D721Med (cell line): ENCODE measurements at regions not wholly inside any gene's neighbourhood (a gene's known extent, or its start where the extent isn't known, plus 50 kb on each side); places are given as distances from the start of the nearest gene placed in this dataset.

ENCODE experiments used
- DNase-seq: peaks from one replicate; pipeline ENCODE4 v3.0.0; 2011; ENCODE audit warnings: low spot score; ENCODE audit not compliant: insufficient read length
- FAIRE-seq: peaks from 2 replicates; lab custom pipeline; 2011; peaks lifted over from hg19 to GRCh38; lab: Jason Lieb, UNC
- TF ChIP-seq, protein P1 (sequence below): IDR thresholded peaks from 2 replicates; pipeline ENCODE4 v1.5.1; 2012; ENCODE audit warnings: mild to moderate bottlenecking, control low read depth; ENCODE audit not compliant: insufficient read depth; ENCODE audit errors: missing control alignments

DNA sequence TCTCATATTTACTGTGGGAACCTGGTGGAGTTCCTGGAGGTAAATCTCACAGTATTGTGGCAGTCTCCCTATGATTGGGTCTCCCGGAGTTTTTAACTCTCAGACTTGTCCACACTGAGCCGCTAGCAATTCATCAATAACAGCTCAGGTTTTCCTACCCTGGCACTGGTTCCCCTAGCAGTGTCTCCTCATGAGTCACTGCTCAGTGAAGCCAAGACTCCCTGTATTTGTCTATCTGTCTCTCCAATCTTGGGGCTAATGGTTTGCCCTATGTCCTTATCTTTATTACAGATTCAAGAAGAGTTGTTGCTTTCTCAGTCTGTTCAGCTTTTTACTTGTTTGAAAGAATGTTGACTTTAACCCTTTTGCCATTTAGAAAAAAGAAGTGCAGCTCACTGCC lies 176.7 kb upstream of the FGF10 start:
- no peak for DNase-seq
- TF ChIP-seq, protein P1, sequence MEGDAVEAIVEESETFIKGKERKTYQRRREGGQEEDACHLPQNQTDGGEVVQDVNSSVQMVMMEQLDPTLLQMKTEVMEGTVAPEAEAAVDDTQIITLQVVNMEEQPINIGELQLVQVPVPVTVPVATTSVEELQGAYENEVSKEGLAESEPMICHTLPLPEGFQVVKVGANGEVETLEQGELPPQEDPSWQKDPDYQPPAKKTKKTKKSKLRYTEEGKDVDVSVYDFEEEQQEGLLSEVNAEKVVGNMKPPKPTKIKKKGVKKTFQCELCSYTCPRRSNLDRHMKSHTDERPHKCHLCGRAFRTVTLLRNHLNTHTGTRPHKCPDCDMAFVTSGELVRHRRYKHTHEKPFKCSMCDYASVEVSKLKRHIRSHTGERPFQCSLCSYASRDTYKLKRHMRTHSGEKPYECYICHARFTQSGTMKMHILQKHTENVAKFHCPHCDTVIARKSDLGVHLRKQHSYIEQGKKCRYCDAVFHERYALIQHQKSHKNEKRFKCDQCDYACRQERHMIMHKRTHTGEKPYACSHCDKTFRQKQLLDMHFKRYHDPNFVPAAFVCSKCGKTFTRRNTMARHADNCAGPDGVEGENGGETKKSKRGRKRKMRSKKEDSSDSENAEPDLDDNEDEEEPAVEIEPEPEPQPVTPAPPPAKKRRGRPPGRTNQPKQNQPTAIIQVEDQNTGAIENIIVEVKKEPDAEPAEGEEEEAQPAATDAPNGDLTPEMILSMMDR = no peak
- no peak for FAIRE-seq

DNA sequence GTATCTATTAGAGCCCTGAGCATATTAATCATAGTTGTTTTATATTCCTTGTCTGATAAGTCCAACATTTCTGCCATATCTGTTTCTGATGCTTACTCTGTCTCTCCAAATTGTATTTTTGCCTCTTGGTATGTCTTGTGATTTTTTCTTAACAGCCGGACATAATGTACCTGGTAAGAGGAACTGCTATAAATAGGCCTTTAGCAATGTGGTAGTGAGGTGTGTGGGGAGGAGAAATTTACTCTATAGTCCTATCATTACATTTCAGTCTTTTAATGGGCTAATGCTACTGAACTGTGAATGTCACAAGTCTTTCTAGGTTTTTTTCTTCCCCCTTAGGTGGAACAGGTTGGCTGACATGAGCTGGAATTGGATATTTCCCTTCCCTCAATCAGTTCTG lies 176.1 kb upstream of the FGF10 start:
- FAIRE-seq = no peak
- DNase-seq = no peak
- TF ChIP-seq, protein P1 = no peak

DNA sequence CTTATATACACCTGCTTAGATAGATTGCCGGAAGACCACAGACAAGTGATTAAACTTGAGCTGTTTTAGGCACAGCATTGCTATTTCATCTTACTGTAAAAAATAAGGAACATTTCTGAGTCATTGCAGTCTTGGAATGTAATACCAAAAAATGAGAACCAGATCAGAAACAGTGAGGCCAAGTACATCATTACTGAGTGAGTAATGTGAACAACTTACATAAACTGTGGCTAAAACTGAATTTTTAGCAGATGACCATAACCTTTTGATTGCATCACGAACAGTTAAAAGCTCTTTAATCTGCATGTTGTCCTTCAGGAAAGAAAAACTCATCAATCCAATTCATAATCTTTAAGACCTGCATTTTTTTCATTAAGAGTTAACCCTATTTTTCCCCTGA lies 157.1 kb upstream of the FGF10 start:
- TF ChIP-seq, protein P1 = no peak
- FAIRE-seq (no peak), DNase-seq (no peak)

DNA sequence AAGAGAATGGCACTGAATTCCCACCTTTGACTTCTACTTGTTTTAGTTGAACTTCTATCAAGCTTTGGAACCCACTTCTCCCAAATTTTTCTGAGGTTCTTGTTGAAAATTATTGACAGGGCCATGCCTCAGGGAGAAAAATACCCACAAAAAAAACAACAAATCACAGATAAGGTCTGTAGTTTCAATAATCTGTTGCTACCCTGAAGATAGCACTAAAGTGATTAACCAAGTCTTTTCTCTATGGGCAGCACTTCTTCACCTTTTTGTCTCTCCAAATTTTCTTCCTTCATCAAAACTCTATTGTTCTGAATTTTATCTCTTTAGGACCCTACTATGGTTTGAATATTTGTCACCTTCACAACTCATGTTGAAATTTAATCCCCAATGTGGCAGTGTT lies 154.3 kb upstream of the FGF10 start:
- TF ChIP-seq, protein P1 = no peak
- no peak for DNase-seq
- FAIRE-seq = no peak

DNA sequence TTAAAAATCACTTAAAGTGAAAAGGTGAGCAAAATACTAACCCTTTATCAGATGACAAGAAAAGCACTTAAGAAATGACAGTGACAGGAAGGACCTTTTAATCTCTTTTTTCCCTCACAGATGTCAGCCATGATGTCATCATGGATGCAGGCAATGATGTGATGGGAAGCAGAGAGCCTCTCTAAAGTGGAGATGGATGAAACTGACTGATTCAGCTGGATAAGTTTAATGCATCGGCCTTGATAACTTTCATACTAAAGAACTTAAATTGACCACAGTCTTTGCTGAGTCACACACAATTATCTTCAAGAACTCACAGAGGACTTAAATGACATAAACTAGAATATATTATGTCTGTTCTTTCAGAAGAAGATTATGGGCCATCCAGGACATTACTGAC lies 153.2 kb upstream of the FGF10 start:
- no peak for DNase-seq
- no peak for FAIRE-seq
- TF ChIP-seq, protein P1 = no peak

DNA sequence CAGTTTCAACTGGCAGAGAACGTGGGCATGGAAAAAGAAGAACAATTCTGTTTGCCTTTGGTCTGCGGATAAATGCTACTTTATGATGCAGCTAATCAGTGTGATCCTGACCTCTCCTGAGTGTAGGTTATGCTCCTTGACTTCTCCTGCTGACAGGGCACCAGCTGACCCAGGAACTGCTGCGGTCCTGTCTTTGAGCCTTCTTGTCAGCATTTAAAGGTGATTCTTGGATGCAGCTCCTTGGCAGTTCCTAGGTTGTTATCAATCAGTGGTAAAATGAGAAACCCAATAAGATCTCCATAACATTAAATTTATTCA lies 150.3 kb upstream of the FGF10 start:
- TF ChIP-seq, protein P1 = no peak
- FAIRE-seq (no peak), DNase-seq (no peak)

DNA sequence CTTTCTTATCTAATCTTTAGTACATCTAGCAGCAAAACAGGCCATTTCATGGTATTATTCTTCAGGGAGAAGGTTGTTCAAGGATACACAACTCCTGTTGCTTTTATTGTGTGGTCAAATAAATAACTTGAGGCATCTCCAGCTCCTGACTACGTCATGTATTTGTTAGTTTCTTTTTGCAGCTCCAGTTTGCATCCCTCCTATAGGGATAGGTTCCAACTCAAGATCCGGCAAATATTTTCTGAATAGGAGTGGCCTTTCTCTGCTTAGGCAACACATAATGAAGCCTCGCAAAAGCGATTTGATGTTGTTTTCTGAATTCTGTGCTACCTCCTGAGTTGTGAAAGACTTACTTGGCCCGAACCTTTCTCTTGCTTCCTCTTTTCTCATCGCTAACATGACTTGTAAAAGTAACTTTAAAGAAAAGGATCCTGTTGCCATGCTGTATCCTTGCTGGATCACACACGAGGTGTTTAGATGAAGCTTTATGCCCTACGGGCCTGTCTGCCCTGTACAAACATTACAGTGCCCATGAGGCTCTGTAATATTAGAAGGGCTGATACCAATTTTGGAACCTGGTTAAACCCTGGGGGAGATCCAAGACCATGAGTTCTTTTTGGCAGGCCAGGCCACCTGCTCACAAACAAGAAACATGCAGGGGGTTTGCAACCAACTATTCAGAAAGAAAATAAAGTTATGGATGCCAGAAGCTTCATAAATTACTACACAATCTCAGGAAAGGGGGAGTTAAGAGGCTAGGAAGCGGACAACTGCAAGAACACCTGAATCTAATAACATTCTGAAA lies 149.8 kb upstream of the FGF10 start:
- TF ChIP-seq, protein P1 = no peak
- DNase-seq (no peak), FAIRE-seq (no peak)
